ENCODE measurements at regions not wholly inside any gene's neighbourhood (a gene's known extent, or its start where the extent isn't known, plus 50 kb on each side); places are given as distances from the start of the nearest gene placed in this dataset.

DNA sequence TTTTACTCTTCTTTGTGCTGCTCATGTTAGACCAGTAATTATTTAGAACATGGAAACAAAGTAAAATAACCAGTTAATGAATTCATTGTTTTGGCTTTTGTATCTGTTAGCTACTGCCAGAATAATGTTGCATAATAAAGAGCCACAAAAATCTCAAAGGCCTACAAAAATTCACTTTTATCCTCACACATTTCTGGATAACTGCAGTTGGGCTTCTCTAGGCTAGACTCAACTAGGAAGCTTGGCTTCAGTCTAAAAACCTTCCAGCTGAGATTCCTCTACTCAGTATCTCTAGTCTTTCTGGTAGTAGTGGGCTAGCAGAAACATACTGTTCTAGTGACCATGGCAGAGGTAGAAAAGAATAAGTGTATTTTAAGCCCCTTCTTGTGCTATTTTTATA, 73.0 kb downstream of the FAT4 start:
- TF ChIP-seq GATA2 (IDR thresholded peaks at IDR 0.05; ENCODE audit: low read depth, low read length) (no peak), GATA3 (IDR thresholded peaks at IDR 0.05; ENCODE audit: low read depth, low read length) (no peak)

All from SH-SY5Y (cell line).